GM19455 (cell line): ENCODE measurements at regions not wholly inside any gene's neighbourhood (a gene's known extent, or its start where the extent isn't known, plus 50 kb on each side); places are given as distances from the start of the nearest gene placed in this dataset.

ENCODE experiments used
- ATAC-seq: cut with Tn5 transposase; IDR thresholded peaks from one replicate; pipeline ENCODE4 v1.9.1; 2021; ENCODE audit not compliant: unreplicated experiment

- no peak for ATAC-seq
Observed at GRCh38 chr11:95450547-95451123, 219.6 kb upstream of the SESN3 start.

- no peak for ATAC-seq
Observed at GRCh38 chr11:95445746-95446333, 214.8 kb upstream of the SESN3 start.

GRCh38 chr11:95444309-95445241 lies 213.6 kb upstream of the SESN3 start:
- ATAC-seq: no peak

- no peak for ATAC-seq
Observed at GRCh38 chr11:95443386-95443785, 212.4 kb upstream of the SESN3 start.

- no peak for ATAC-seq
Observed at GRCh38 chr11:95442531-95443050, 211.6 kb upstream of the SESN3 start.

GRCh38 chr11:95435628-95436353 lies 204.8 kb upstream of the SESN3 start:
- ATAC-seq: no peak

- ATAC-seq: no peak
Observed at GRCh38 chr11:95435192-95435591, 204.2 kb upstream of the SESN3 start.

- ATAC-seq: no peak
Observed at GRCh38 chr11:95434489-95435057, 203.6 kb upstream of the SESN3 start.

GRCh38 chr11:95434009-95434408 lies 203.0 kb upstream of the SESN3 start:
- ATAC-seq: no peak

GRCh38 chr11:95432714-95433503 lies 201.9 kb upstream of the SESN3 start:
- no peak for ATAC-seq

- ATAC-seq: no peak
Observed at GRCh38 chr11:95429376-95429907, 198.4 kb upstream of the SESN3 start.

- no peak for ATAC-seq
Observed at GRCh38 chr11:95426823-95427462, 195.9 kb upstream of the SESN3 start.

- ATAC-seq: no peak
Observed at GRCh38 chr11:95419915-95420314, 188.9 kb upstream of the SESN3 start.

GRCh38 chr11:95418916-95419315 lies 187.9 kb upstream of the SESN3 start:
- no peak for ATAC-seq

- no peak for ATAC-seq
Observed at GRCh38 chr11:95417832-95418231, 186.8 kb upstream of the SESN3 start.

GRCh38 chr11:95415837-95416304 lies 184.9 kb upstream of the SESN3 start:
- ATAC-seq: no peak

GRCh38 chr11:95414217-95414616 lies 183.2 kb upstream of the SESN3 start:
- no peak for ATAC-seq

GRCh38 chr11:95413761-95414160 lies 182.8 kb upstream of the SESN3 start:
- ATAC-seq: no peak

GRCh38 chr11:95413021-95413420 lies 182.0 kb upstream of the SESN3 start:
- no peak for ATAC-seq
